ENCODE measurements at regions not wholly inside any gene's neighbourhood (a gene's known extent, or its start where the extent isn't known, plus 50 kb on each side); places are given as distances from the start of the nearest gene placed in this dataset.
A peak's percentile ranks its signal among the peaks of the same experiment; 100 is the strongest.

DNA sequence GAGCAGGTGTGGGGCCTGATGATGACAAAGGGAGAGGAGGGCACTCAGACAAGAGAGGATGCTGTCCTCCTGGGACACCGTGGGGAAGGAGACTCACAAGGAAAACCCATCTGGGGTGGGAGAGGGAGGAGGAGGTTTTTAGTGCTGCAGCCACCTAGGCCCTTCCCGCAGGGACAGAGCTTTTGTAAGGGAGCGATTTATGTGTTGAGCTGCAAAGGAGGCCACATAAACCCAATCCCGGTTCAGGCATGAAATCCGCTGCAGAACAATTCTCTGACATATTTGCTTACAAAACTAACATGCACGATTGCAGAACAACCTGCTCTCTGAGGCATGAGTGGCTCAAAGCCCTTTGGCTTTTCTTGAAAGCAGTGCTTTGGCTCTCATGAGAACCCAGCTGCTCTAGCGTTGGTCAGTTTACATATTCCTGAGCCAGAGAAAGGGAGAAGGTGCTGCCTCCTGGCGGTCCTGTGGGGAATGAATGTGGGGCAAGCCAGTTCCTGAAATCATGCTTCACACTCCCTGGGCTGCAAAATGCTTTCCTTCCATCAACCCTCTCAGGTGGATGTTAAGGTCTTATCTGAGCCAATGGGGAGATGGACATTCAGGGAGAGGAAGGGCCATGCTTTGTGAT is 122.4 kb upstream of the NLRP1 start:
- no peak overlapping the region for H3K27ac ChIP-seq
- H3K4me1 ChIP-seq (ENCODE audit: low read depth), result no peaks in the 10 kb centered on the region
- no peaks in the 10 kb centered on the region for H3K36me3 ChIP-seq
- no peak overlapping the region for H3K4me3 ChIP-seq
- no peaks in the 10 kb centered on the region for H3K9me3 ChIP-seq (ENCODE audit: low read depth)
- TF ChIP-seq, protein P1, sequence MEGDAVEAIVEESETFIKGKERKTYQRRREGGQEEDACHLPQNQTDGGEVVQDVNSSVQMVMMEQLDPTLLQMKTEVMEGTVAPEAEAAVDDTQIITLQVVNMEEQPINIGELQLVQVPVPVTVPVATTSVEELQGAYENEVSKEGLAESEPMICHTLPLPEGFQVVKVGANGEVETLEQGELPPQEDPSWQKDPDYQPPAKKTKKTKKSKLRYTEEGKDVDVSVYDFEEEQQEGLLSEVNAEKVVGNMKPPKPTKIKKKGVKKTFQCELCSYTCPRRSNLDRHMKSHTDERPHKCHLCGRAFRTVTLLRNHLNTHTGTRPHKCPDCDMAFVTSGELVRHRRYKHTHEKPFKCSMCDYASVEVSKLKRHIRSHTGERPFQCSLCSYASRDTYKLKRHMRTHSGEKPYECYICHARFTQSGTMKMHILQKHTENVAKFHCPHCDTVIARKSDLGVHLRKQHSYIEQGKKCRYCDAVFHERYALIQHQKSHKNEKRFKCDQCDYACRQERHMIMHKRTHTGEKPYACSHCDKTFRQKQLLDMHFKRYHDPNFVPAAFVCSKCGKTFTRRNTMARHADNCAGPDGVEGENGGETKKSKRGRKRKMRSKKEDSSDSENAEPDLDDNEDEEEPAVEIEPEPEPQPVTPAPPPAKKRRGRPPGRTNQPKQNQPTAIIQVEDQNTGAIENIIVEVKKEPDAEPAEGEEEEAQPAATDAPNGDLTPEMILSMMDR (IDR thresholded peaks at IDR 0.05; ENCODE audit: low read depth, low read length), result peak; percentile 79
- no peaks in the 10 kb centered on the region for H3K27me3 ChIP-seq
- DNase-seq (ENCODE audit: low read depth in 1 of 2, low spot score in 1 of 2), result peak; percentile 64 to 84

GRCh38 chr17:5707482-5707881 is 123.2 kb upstream of the NLRP1 start:
- no peaks in the 10 kb centered on the region for H3K36me3 ChIP-seq
- H3K9me3 ChIP-seq (ENCODE audit: low read depth), result no peaks in the 10 kb centered on the region
- no peak for DNase-seq (ENCODE audit: low read depth in 1 of 2, low spot score in 1 of 2)
- H3K27ac ChIP-seq, result no peak overlapping the region
- H3K4me3 ChIP-seq, result no peak overlapping the region
- no peaks in the 10 kb centered on the region for H3K27me3 ChIP-seq
- H3K4me1 ChIP-seq (ENCODE audit: low read depth), result no peaks in the 10 kb centered on the region
- TF ChIP-seq, protein P1 (IDR thresholded peaks at IDR 0.05; ENCODE audit: low read depth, low read length), result no peak

DNA sequence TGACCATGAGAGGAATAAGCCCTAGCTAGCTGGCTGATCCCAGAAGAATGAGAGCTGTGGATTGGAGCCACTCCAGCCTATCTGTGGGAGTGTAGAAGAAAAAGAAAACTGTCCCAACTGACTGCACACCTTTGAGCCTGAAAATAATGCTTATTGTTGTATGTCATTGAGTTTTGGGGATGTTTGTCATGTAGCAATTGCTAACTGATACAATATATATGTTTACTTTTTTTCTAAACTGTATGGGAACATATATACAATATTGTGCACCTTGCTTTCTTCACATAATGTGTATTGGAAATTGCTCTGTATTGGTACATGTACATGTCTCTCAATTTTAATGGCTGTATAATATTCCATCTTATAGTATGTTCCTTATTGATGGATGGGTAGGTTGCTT is 124.0 kb upstream of the NLRP1 start:
- Histone ChIP-seq H3K27ac (no peak overlapping the region), H3K4me3 (no peak overlapping the region), H3K27me3 (no peaks in the 10 kb centered on the region), H3K36me3 (no peaks in the 10 kb centered on the region), H3K4me1 (ENCODE audit: low read depth) (no peaks in the 10 kb centered on the region), H3K9me3 (ENCODE audit: low read depth) (no peaks in the 10 kb centered on the region)
- TF ChIP-seq, protein P1 (IDR thresholded peaks at IDR 0.05; ENCODE audit: low read depth, low read length), result no peak
- DNase-seq (ENCODE audit: low read depth in 1 of 2, low spot score in 1 of 2), result no peak

DNA sequence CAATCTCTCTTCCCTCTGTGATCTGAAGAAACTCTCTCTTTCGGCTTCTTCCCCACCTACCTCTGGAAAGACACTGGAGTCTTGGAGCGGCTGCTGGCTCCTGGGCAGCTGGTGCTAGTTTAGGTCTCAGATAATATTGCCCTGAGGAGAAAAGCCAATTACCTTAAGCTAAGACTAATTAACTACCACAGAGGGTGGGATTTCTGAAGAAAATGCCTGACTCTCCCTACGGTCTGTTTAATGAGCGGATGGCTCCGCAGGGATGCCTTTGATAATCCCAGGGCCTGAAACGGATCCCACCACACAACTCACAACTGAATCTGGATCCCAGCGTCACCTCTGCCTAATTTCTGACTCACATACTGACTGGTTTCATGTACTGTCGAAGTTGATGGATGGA is 127.0 kb upstream of the NLRP1 start:
- Histone ChIP-seq H3K9me3 (ENCODE audit: low read depth) (no peaks in the 10 kb centered on the region), H3K36me3 (no peaks in the 10 kb centered on the region), H3K4me1 (ENCODE audit: low read depth) (no peaks in the 10 kb centered on the region), H3K27me3 (no peaks in the 10 kb centered on the region), H3K27ac (no peak overlapping the region), H3K4me3 (no peak overlapping the region)
- DNase-seq (ENCODE audit: low read depth in 1 of 2, low spot score in 1 of 2), result no peak
- TF ChIP-seq, protein P1 (IDR thresholded peaks at IDR 0.05; ENCODE audit: low read depth, low read length), result no peak

DNA sequence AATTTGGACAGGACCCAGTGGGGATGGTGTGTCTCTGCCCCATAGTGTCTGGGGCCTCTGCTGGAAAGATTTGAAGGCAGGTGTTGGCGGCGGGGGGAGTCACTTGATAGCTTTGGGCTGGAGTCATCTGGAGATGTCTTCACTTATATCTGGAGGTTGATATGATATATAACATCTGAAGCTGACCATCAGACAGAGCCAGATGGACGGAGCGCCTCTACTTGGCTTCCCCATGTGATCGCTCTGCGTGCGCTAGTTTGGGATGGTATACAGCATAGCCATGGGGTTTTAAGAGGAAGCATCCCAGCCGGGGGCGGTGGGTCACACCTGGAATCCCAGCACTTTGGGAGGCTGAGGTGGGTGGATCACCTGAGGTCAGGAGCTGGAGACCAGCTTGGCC is 130.7 kb upstream of the NLRP1 start:
- H3K9me3 ChIP-seq (ENCODE audit: low read depth), result no peaks in the 10 kb centered on the region
- no peak overlapping the region for H3K27ac ChIP-seq
- H3K4me3 ChIP-seq, result no peak overlapping the region
- no peaks in the 10 kb centered on the region for H3K27me3 ChIP-seq
- H3K36me3 ChIP-seq, result no peaks in the 10 kb centered on the region
- peaks cover 8% of the 10 kb centered on the region for H3K4me1 ChIP-seq (ENCODE audit: low read depth)
- no peak for DNase-seq (ENCODE audit: low read depth in 1 of 2, low spot score in 1 of 2)
- TF ChIP-seq, protein P1 (IDR thresholded peaks at IDR 0.05; ENCODE audit: low read depth, low read length), result no peak
